ENCODE measurements at regions not wholly inside any gene's neighbourhood (a gene's known extent, or its start where the extent isn't known, plus 50 kb on each side); places are given as distances from the start of the nearest gene placed in this dataset.
A peak's percentile ranks its signal among the peaks of the same experiment; 100 is the strongest.

DNA sequence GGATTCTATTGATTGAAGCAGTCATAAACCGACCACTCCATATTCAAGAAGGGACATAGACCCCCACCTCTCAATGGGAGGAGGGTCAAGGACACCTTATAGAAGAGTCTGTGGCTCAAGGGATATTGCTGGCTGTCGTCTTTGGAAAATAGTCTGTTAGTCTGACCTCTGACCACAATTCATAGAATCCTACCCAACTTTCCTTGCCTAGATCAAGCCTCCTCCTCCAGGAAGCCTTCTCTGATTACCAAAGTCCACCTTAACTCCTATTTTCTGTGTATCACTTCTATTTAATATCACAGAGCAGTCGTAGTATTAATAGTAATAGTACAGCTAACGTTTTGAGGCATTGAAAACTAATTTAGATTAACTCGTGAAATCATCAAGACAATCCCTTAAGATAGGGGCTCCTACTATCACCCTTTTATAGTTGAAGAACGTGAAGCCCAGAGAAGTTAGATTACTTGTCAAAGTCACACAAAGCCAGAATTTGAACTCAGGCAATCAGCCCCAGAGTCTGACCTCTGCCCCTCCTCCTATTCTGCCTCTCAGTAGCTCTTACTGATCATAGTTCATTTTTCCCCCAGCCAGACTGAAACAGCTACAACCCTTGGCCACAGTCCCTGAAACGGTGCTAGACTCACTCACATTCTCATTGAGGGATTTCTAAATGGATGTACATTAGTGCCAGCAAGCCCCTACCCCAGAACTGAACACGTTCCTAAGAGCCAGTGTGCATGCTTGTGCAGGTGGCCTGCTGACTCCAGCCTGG, 636.6 kb downstream of the MID1IP1 start:
- H3K4me3 ChIP-seq (ENCODE audit: low read depth, low read length): no peak overlapping the region
- FAIRE-seq: no peak

DNA sequence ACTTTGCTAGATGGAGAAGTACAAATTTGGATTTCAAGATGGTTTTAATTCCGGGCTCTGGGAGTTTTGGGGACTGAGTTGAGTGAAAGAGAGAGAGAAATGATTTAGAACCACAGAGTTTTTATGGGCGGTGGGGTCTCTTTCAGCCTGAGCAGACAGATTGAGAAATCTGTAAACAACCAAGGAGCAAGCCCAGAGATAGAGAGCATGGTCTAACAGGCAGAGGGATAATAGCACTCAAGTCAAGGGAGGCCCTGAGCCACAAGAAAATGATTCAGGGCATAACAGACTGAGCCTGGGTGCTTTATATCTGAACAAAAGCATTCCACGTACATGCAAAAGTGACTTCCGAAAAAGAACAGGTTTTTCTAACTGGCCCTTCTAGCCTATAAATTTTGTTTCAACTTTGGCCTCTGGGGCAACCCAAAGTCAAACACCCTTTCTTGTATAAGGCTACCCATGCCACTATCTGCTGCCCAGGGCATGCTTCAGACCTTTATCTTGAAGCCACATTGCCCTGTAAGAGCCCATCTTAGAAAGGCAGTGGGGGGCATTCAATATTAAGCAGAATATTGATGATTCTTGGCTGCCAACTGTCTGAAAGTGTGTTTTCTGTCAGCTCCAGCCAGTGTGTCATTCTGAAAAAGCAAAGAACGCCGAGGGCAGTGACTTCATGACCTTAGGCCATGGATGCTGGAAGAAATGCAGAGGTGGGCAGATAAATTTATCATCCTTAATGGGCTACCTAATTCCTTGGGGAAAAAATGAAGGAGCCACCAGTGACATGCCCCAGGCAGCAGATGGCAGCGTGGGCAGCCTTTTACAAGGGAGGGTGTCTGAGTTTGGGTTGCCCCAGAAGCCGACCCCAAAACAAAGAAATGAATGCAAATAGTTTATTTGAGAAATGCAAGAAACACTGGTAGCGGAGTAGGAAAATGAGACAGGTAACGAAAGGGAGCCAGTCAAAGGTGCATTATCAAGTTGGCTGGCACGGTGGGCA, 637.6 kb downstream of the MID1IP1 start:
- FAIRE-seq: no peak

More for the DNA sequence above, 636.6 kb downstream of the MID1IP1 start:
- TF ChIP-seq, protein P1, sequence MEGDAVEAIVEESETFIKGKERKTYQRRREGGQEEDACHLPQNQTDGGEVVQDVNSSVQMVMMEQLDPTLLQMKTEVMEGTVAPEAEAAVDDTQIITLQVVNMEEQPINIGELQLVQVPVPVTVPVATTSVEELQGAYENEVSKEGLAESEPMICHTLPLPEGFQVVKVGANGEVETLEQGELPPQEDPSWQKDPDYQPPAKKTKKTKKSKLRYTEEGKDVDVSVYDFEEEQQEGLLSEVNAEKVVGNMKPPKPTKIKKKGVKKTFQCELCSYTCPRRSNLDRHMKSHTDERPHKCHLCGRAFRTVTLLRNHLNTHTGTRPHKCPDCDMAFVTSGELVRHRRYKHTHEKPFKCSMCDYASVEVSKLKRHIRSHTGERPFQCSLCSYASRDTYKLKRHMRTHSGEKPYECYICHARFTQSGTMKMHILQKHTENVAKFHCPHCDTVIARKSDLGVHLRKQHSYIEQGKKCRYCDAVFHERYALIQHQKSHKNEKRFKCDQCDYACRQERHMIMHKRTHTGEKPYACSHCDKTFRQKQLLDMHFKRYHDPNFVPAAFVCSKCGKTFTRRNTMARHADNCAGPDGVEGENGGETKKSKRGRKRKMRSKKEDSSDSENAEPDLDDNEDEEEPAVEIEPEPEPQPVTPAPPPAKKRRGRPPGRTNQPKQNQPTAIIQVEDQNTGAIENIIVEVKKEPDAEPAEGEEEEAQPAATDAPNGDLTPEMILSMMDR (IDR thresholded peaks at IDR 0.05; ENCODE audit: insufficient read depth, low read length, severe bottlenecking): no peak
- H3K36me3 ChIP-seq (ENCODE audit: control insufficient read depth, insufficient read depth, low read length): no peaks in the 10 kb centered on the region
- DNase-seq (ENCODE audit: low read depth): no peak
- H3K27me3 ChIP-seq (ENCODE audit: control insufficient read depth, insufficient read depth, low read length): no peaks in the 10 kb centered on the region

DNA sequence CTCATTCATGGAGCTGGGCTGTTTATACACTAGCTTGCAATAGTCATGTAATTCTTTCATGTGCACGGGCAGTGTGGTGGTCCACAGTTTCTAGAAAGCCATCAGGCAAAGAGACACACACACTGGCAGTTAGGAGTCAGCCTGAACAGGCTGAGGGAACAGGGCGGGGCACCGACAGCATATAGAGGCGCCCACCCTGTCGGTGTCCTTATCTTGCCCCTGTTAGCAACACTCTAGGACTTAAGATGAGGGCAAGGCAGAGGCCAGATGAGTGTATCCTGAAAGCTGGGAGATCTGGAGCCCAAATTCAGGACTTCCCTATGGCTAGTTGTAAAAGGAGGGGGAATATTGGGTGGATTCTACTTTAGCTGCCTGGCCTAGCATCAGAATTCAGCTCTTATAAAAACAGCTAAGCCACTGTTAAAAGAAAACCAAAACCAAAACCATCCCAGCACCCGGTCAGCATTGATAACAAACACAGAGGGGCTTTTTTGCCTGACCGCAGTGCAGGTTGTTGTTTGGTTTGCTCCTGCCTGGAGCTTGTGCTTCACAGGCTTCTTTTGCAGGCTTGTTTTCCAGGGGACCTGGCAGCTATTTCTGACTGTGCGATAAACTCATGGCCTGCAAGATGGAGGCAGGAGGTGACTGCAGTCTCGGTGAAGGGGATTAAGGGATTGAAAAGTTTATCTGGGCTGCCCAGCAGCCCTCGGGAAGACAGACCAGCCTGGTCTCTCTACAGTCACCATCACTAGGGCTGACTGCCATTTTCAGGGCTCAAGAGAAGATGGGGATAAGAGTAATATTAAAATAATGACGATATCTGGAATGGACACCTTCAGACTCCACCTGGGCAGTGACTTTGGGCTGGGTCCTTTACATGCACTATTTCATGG, 638.9 kb downstream of the MID1IP1 start:
- no peak for FAIRE-seq
- Histone ChIP-seq H3K27me3 (ENCODE audit: control insufficient read depth, insufficient read depth, low read length) (no peaks in the 10 kb centered on the region), H3K4me3 (ENCODE audit: low read depth, low read length) (no peak overlapping the region), H3K36me3 (ENCODE audit: control insufficient read depth, insufficient read depth, low read length) (no peaks in the 10 kb centered on the region)
- TF ChIP-seq, protein P1 (IDR thresholded peaks at IDR 0.05; ENCODE audit: insufficient read depth, low read length, severe bottlenecking): no peak
- no peak for DNase-seq (ENCODE audit: low read depth)

More for the DNA sequence above, 637.6 kb downstream of the MID1IP1 start:
- TF ChIP-seq, protein P1 (IDR thresholded peaks at IDR 0.05; ENCODE audit: insufficient read depth, low read length, severe bottlenecking): no peak
- Histone ChIP-seq H3K4me3 (ENCODE audit: low read depth, low read length) (no peak overlapping the region), H3K36me3 (ENCODE audit: control insufficient read depth, insufficient read depth, low read length) (no peaks in the 10 kb centered on the region), H3K27me3 (ENCODE audit: control insufficient read depth, insufficient read depth, low read length) (no peaks in the 10 kb centered on the region)
- no peak for DNase-seq (ENCODE audit: low read depth)

DNA sequence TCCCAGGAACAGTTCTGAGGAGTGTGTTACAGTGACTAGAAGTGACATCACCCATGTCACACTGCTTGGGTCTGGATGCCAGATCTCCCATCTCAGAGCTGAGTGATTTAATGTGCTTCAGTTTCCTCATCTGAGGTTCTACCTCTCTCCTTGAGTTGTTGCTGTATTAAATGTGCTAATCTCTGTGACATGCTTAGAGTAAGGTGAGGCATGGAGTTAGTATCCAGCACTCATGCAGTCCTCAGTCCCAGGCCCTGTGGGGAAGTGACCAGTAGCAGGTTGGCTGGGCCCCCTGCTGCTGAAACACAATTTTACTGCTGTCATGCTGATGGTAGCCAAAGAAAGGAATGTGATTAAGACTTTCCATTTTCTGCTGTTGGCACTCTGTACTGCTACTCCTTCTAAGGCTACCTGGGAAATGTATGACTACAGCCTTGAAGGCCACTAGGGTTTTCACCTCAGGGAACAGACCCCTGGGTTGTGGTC, 639.6 kb downstream of the MID1IP1 start:
- H3K27me3 ChIP-seq (ENCODE audit: control insufficient read depth, insufficient read depth, low read length): no peaks in the 10 kb centered on the region
- FAIRE-seq: peak; percentile 94
- no peak overlapping the region for H3K4me3 ChIP-seq (ENCODE audit: low read depth, low read length)
- TF ChIP-seq, protein P1 (IDR thresholded peaks at IDR 0.05; ENCODE audit: insufficient read depth, low read length, severe bottlenecking): no peak
- DNase-seq (ENCODE audit: low read depth): no peak
- no peaks in the 10 kb centered on the region for H3K36me3 ChIP-seq (ENCODE audit: control insufficient read depth, insufficient read depth, low read length)

DNA sequence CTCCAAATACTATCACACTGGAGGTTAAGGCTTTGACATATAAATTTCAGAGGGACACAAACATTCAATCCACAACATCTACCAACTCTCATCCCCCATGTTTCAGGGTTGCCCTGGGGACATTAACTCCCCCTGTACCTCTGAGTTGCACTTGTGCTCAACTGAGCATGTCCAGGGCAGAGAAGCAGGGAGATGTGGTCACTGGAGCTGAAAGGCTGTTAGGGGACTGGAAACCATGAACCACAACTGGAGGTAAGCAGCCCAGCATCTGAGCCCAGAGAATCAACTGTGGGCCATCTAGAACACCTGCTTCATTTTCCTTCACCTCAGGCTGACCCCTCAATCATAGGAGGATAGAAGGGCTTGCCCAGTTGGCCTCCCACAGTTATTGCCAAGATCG, 641.1 kb downstream of the MID1IP1 start:
- FAIRE-seq (no peak), DNase-seq (ENCODE audit: low read depth) (no peak)
- Histone ChIP-seq H3K36me3 (ENCODE audit: control insufficient read depth, insufficient read depth, low read length) (no peaks in the 10 kb centered on the region), H3K27me3 (ENCODE audit: control insufficient read depth, insufficient read depth, low read length) (no peaks in the 10 kb centered on the region), H3K4me3 (ENCODE audit: low read depth, low read length) (no peak overlapping the region)
- TF ChIP-seq, protein P1 (IDR thresholded peaks at IDR 0.05; ENCODE audit: insufficient read depth, low read length, severe bottlenecking): no peak
